Mesothelial cell of epicardium (in vitro differentiated cells): ENCODE measurements at regions not wholly inside any gene's neighbourhood (a gene's known extent, or its start where the extent isn't known, plus 50 kb on each side); places are given as distances from the start of the nearest gene placed in this dataset.

Experiments used
- DNase-seq, 2 experiments: peaks; one replicate each; pipeline ENCODE4 v3.0.0; 2021; ENCODE audit warnings: low spot score in 2 of 2; ENCODE audit not compliant: unreplicated experiment in 2 of 2
- H3K27ac Mint-ChIP-seq: 2 replicates; pipeline ENCODE4 v1.8.0; 2021; ENCODE audit warnings: mixed read lengths
- H3K27me3 Mint-ChIP-seq: 2 replicates; pipeline ENCODE4 v1.8.0; 2021; ENCODE audit warnings: low read depth, mixed read lengths
- H3K36me3 Mint-ChIP-seq: 2 replicates; pipeline ENCODE4 v1.8.0; 2021; ENCODE audit warnings: mixed read lengths
- H3K4me1 Mint-ChIP-seq: 2 replicates; pipeline ENCODE4 v1.8.0; 2021; ENCODE audit warnings: mixed read lengths
- H3K4me3 Mint-ChIP-seq: 2 replicates; pipeline ENCODE4 v1.8.0; 2021; ENCODE audit warnings: mild to moderate bottlenecking, moderate library complexity, mixed read lengths
- H3K9me3 Mint-ChIP-seq: 2 replicates; pipeline ENCODE4 v1.8.0; 2021; ENCODE audit warnings: mixed read lengths
- CTCF ChIP-seq: fragments of 200-600 bp; sonication (generic); IDR thresholded peaks from one replicate; pipeline ENCODE4 v1.5.0; 2021; ENCODE audit warnings: antibody characterized with exemption; ENCODE audit not compliant: unreplicated experiment

- peaks cover 4% of the 10 kb centered on the region for H3K9me3 Mint-ChIP-seq
- no peak for TF ChIP-seq CTCF
- H3K27ac Mint-ChIP-seq = peak overlapping the region; percentile 31
- H3K4me1 Mint-ChIP-seq = peaks cover 4% of the 10 kb centered on the region
- H3K36me3 Mint-ChIP-seq = no peaks in the 10 kb centered on the region
- no peak for DNase-seq
- no peaks in the 10 kb centered on the region for H3K27me3 Mint-ChIP-seq
- no peak overlapping the region for H3K4me3 Mint-ChIP-seq
These were observed 477.1 kb upstream of the NR5A2 start for GRCh38 chr1:199550199-199551065.

- H3K27ac Mint-ChIP-seq = no peak overlapping the region
- peak in 1 of 2 experiments; percentile 48 for DNase-seq
- peaks cover 4% of the 10 kb centered on the region for H3K4me1 Mint-ChIP-seq
- no peaks in the 10 kb centered on the region for H3K36me3 Mint-ChIP-seq
- no peaks in the 10 kb centered on the region for H3K27me3 Mint-ChIP-seq
- TF ChIP-seq CTCF = peak; percentile 76
- no peak overlapping the region for H3K4me3 Mint-ChIP-seq
- peaks cover 4% of the 10 kb centered on the region for H3K9me3 Mint-ChIP-seq
These were observed 475.4 kb upstream of the NR5A2 start for GRCh38 chr1:199551967-199552565.

GRCh38 chr1:199553104-199553503 is 474.4 kb upstream of the NR5A2 start:
- H3K27me3 Mint-ChIP-seq = no peaks in the 10 kb centered on the region
- no peak for TF ChIP-seq CTCF
- no peak overlapping the region for H3K4me3 Mint-ChIP-seq
- no peaks in the 10 kb centered on the region for H3K36me3 Mint-ChIP-seq
- no peak overlapping the region for H3K27ac Mint-ChIP-seq
- peaks cover 4% of the 10 kb centered on the region for H3K9me3 Mint-ChIP-seq
- H3K4me1 Mint-ChIP-seq = peaks cover 4% of the 10 kb centered on the region
- DNase-seq = no peak

GRCh38 chr1:199561334-199561733 is 466.2 kb upstream of the NR5A2 start:
- no peak for DNase-seq
- Mint-ChIP-seq H3K27me3 (peaks cover 21% of the 10 kb centered on the region), H3K27ac (no peak overlapping the region), H3K4me3 (no peak overlapping the region), H3K36me3 (no peaks in the 10 kb centered on the region), H3K9me3 (no peaks in the 10 kb centered on the region), H3K4me1 (no peaks in the 10 kb centered on the region)
- TF ChIP-seq CTCF = no peak

- H3K36me3 Mint-ChIP-seq = no peaks in the 10 kb centered on the region
- no peak for DNase-seq
- H3K9me3 Mint-ChIP-seq = no peaks in the 10 kb centered on the region
- no peak for TF ChIP-seq CTCF
- no peaks in the 10 kb centered on the region for H3K27me3 Mint-ChIP-seq
- H3K27ac Mint-ChIP-seq = no peak overlapping the region
- no peaks in the 10 kb centered on the region for H3K4me1 Mint-ChIP-seq
- no peak overlapping the region for H3K4me3 Mint-ChIP-seq
These were observed 454.5 kb upstream of the NR5A2 start for GRCh38 chr1:199573047-199573446.
